ENCODE measurements at regions not wholly inside any gene's neighbourhood (a gene's known extent, or its start where the extent isn't known, plus 50 kb on each side); places are given as distances from the start of the nearest gene placed in this dataset.

DNA sequence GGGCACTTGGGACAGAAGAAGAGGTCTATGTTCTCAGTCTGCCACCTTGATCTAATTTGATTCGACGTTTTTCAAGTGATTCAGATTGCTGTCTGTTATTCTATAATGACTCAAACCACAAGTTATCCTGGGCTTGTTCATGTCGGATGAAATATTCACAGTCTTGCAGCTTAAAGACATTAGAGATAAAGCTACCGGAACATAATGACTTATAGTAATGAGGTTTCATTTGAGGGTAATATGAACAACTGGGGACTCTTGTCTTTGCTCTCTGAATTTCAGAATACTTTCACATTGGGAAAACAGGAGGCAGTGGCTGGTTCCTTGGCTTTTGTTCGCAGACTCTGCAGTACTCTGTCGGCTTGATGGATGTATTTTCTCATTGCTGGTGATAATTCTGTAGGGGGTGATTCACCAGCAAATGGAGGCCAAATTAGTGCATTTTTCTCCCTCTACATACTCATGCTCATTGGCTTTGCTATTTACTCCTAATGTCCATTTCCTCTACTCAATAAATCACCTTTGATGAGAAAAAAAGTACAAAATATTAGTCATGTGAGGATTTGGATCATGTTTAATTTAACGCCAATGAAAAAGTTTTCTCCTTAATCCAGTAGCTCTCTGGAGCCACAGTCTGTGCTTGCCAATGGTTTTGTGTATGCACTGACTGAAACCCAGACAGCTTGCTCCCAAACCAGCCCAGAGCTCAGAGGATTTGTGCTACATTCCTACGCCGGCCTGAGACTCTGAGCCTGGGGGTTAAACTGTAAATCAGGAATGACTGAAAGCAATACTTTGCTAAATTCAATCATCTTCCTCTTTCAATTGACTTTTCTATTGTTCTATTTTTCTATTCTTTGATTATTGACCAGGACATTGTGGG, 154.7 kb upstream of the ANKH start:
- intact Hi-C loops (cut with micrococcal nuclease): no loop called here

DNA sequence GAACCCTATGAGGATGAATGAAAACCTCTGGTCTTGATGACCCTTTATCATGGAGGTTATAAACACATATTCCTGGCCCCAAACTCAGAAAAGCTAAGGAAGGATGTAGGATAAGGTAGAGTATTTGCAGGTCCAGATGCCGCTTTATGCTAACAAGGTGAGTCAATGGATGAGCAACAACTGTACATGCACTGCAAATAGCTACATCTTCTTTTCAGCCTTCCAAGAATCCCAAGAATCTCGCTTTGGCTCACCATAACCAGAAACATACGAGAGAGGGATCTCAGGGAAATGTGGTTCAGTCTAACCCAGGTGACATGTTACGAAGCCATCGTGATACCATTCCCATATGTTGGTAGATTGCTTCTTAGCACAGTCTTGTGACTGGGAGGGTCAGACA, 152.3 kb upstream of the ANKH start:
- intact Hi-C loops (cut with micrococcal nuclease): no loop called here

DNA sequence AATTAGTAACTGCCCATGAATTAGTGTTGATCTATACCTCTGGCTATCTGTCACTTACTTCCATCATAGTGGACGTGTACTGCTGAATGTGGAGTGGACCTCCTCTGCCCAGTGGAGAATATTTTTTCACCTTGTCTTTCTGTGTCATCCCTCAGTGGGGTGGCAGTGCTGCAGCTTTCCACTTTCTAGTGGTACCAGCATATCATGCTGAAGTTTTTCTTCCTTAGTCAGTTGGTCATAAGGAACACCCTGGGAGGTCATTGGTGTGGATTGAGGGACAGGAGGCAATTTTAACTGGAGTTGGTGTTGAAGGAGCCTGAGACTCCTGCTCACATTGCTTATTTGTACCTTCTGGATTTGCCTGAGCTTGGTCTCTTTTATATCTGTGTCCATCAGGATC, 151.7 kb upstream of the ANKH start:
- intact Hi-C loops (cut with micrococcal nuclease): no loop called here

DNA sequence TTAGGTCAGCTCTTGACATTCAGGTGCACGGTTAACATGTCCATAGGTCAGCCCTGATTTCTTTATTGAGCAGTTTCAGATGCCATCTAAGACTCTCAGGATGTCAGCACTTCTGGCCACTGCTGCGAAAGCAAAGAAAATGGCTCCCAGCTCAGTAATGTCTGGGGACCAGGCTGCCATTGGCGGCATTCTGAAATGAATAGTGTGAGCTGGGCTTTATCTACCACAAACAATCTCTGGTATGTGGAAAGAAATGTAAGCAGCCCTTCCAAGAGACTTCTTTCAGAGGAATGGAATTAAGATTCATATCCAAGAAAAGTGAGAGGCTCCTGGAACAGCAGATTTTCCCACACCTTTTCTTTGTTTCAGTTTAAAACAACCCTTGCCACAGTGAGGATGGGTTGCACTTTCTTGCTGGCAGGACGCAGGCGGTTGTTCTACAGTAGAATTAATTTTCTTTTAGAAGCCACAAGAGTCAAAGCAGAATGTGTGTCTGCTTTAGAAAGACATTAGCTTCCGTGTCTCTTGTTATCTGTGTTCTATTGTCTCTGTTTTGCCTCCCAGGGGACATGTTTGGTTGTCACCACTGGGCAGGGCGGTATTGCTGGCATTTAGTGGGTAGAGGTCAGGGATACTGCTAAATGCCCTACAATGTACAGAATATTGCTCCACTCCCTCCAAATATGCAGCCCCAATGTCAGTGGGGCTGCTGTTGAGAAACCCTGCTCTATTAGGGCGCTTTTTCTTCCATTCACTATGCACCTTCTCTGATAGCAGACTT, 149.9 kb upstream of the ANKH start:
- intact Hi-C loops (cut with micrococcal nuclease): no loop called here

DNA sequence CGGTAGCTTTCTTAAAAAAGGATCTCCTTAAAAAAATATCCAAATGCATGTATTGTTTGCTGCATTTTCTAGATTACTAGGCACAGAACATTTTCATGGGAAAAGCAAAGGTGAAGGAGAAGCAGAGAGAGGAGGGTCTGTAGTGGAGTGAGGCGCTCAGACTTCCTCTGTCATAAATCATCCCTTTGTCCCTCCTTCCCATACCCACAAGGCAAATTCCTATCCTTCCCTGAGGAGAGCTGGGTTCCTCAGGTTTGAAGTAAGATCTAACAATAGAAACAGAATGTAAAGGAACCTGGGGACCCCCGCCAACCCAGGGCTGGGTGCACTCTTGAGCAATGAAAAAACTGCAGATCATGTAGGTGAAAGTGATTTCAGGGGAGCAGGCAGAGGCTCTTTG, 149.2 kb upstream of the ANKH start:
- intact Hi-C loops (cut with micrococcal nuclease): no loop called here

DNA sequence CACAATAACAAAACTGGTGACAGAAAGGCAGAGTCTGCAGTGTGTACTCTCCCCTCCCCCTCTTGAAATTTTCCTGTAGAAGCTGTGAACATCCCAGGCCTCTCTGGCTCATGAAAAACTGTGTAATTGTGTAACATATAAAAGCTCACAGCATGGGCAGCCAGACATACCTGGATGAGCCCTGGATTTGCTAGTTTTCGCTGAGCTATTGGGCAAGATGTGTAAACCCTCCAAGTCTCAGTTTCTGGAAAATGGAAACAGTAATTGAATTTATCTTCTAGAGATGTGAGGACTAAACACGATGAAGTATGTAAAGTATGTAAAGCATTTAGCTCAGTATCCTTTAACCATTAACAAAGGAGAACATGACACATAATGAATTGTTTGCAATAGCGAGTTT, 143.2 kb upstream of the ANKH start:
- intact Hi-C loops (cut with micrococcal nuclease): loop anchor here (5.0 kb wide), 1 partner anchor 653 kb away; no protein-coding TSS in a partner anchor

DNA sequence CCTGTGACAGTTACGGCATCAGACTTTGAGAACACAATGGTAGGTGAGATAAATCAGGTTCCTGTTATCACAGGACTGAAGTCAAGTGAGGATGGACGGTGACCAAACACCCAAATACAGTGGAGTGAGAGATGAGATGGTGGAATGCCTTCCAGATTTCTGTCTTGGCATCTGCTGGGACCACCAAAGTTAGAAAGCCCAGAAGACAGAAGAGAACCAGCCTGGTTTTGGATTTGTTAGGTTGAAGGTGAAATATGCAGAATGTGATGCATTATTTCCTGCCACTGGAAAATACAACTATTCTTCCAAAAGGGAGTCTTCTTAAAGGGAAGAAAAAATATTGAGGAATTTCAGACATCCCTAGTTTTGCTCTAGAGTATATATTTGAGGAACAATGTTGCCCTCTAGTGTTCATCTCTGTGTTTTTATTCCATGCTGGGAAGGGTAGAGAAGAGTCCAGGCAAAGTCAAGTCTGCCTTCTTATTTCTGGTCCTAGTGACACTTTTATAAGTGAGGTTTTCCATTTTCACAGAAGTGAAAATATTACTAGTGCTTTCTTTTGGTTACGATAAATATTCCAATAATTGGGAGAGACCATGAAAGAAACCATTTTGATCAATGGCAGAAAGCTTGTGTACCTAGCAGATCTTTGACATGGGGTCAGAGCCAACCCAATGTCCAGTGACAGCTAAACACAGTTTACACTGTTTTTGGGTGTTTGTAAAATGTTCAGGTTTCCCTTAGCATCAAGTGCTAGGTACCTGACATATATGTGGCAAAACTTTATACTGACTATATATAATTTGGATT, 142.3 kb upstream of the ANKH start:
- intact Hi-C loops (cut with micrococcal nuclease): loop anchor here (5.0 kb wide), 1 partner anchor 652 kb away; no protein-coding TSS in a partner anchor

DNA sequence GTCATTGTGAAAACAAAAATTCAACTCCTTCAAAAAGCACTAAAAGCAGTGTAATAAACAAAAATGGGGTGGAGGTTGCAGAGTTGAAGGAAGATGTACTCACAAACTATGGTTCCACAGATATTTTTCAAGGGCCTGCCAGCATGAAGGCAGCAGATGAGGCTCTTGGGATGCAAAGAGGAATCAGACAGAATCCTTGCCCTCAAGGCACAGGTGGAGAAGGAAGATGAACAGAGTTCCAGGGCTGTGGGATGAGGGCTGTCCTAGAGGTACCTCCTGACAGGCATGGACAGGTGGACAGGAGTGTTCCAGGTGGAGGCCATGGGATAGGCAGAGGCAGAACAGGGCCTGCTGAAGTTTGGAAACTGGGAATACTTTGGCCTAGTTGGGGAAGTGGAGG, 140.5 kb upstream of the ANKH start:
- intact Hi-C loops (cut with micrococcal nuclease): loop anchor here (5.0 kb wide), 1 partner anchor 650 kb away; no protein-coding TSS in a partner anchor

DNA sequence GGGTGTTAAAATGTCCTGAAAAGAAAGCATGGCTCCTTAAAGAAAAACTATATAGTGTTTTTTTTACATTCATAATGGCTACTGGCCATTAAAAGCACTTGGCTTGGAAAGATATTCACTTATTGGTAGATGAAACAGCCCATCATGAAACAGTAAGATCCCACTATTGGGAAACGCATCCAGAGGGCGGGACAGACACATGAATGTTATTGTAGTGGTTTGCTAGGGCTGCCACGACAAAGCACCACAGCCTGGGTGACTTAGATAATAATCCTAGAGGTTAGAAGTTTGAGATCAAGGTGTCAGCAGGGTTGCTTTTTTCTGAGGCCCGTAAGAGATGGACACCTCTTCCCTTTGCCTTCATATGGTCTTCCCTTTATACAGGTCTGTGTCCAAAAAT, 139.4 kb upstream of the ANKH start:
- intact Hi-C loops (cut with micrococcal nuclease): loop anchor here (5.0 kb wide), 1 partner anchor 649 kb away; no protein-coding TSS in a partner anchor

DNA sequence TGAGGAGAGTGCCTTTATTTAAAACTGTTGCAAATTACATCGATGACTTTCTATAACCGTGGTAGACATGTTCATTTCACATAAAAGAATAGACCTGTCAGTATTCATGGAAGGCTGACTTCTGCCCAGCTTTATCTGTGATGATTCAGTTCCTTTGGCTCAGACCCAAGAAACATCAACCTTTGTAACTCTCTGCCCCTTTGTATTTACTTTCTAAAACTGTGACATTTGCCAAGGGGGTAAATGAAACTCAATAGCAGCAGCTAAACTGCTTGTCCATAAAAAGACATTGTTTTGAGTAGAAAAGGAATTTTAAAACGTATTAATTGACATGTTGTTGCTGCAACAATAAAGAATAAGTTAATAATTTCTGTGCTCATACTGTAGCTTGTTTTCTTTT, 137.8 kb upstream of the ANKH start:
- intact Hi-C loops (cut with micrococcal nuclease): no loop called here

DNA sequence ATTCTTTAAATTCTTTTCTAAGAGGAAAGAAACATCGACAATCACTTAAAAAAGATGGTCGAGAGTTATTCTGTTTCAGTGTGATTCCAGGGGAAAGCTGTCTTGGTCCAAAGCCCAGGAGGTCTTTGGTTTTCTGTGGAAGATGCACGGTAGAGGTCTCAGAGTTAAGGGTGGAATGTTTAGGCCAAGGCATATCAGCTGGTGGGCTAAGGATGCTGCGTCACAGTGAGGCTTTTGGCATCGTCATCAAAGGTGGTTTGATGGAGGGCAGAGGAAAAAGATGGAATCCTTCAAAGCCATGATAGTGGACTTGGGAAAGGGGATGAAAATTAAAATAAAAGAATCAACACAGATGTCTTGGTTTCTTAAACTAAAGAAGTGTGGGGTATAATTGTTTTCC, 137.3 kb upstream of the ANKH start:
- intact Hi-C loops (cut with micrococcal nuclease): no loop called here

DNA sequence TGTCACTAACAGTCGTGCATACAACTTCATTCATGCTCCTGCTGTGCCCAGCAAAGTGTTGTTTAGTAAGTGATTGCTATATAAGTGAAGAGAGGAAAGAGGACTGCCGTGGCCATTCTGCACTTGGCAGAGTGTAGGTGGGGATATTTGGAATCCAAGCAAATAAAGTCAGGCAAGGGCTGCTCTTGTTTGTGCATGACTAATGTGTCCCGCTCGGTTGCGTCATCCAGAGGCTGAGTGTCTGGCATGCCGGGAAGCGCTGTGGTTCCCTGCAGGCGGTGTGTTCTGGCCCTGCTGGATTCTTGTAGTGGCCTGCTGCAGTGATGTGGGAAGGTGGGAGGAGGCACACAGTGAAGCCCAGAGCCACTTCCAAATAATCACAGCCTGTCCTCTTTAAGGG, 136.9 kb upstream of the ANKH start:
- intact Hi-C loops (cut with micrococcal nuclease): no loop called here

DNA sequence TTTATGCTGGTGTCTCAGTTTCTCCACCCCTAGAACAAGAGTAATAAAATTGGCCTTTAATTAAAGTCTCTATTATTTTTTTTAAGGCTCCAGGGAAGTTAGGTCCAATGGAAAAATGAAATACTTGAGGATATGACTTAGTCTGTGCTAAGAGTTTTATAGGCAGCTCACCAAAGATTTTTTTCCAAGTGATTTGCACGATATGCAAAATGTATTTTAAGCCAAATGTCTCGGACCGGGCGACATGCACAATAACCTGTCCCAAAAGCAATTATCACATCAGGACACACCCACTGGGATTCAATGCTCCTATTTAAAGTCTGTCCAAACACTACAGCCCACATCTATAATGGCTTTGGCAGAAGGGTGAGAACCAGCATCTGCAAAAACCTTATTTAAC, 136.1 kb upstream of the ANKH start:
- intact Hi-C loops (cut with micrococcal nuclease): no loop called here

DNA sequence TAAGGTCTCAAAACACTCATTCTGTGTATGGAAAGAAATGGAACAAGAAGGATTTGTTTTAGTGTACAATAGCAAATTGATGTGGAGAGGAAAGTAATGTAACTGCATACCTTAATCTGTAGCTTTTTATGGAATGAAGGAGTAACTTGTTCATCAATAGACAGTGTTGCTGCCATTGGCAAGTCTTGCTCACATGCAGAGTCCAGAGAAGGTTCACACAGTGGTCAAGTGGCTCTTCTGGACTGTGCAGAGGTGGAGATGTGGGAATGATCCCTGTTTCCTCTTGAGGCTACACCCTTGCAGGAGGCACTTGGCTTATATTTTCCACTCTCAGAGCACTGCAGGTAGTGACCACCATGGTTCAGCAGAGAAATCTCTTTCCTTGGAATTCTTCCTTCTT, 132.9 kb upstream of the ANKH start:
- intact Hi-C loops (cut with micrococcal nuclease): loop anchor here (5.0 kb wide), 2 partner anchors 337 to 652 kb away; no protein-coding TSS in a partner anchor

DNA sequence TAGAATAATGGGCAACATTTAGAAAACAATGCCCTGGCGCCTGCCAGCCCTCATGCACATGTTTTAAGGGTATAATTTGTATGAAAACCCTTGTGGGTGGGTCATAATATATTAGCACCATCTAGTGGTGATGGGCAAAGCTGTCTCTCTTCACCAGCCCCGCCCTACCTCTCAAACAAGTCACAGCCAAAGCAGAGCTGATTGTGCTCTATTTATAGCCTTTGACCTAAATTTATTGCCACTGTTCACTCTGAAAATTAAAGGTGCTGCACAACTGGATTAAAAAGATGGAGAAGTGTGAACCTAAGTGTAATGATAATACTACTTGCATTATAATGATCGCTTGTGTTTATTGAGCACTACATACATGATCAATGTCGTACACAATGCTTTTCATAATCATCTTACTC, 131.9 kb upstream of the ANKH start:
- intact Hi-C loops (cut with micrococcal nuclease): loop anchor here (1.0 to 5.0 kb wide), 7 partner anchors 46 to 651 kb away; no protein-coding TSS in a partner anchor

DNA sequence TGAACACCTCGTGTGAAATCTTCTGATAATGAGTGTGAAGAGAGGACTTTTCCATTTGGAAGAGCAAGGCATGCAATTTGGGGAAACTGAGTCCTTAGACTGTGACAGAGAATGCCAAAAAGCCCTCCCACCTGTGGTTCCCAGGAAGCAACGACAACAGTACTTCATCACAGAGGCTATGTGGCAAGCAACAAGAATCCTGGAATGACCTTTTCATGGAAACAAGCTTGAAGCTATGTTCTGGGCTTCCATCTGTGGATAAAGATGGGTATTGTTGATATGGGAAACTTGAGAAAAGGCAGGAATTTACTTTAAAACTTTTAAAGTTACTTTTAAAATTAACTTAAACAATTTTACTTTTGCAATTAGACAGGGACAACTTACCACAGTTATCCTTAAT, 131.2 kb upstream of the ANKH start:
- intact Hi-C loops (cut with micrococcal nuclease): loop anchor here (1.0 to 5.0 kb wide), 7 partner anchors 45 to 650 kb away; no protein-coding TSS in a partner anchor

DNA sequence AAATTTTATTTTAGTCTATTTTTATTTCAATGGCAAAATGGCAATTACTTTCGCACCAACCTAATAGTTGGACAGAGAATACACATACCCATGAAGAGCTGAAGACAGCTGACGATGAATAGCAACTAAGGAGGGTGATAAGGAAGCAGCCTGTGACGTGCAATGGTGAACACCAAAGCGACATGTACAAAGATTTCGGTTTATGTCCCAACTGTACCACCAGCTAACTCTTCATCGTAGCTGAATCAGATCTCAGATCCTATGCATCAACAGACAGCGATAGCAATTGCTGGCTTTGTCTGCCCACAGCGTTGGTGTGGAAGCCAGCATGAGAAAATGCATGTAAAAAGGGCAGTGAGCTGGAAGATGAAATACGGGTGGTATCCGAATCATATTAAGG, 130.6 kb upstream of the ANKH start:
- intact Hi-C loops (cut with micrococcal nuclease): loop anchor here (5.0 kb wide), 2 partner anchors 335 to 650 kb away; no protein-coding TSS in a partner anchor

DNA sequence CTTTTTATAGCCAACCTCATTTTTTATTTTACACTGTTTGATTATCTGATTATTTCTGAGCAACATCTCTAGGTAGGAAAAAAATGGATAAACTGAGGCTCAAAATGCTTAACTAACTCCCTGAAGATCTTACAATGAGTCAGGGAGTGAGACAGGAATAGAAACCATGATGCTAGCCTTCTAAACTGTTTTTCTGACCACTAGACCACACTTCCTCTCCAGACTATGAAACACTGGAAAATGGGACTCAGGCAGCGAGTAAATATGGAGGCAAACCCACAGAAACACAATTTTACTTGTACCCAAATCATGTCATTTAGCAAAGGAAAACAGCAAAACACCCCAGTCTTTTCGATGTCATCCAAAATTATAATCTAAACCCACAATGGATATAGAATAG, 129.9 kb upstream of the ANKH start:
- intact Hi-C loops (cut with micrococcal nuclease): loop anchor here (5.0 kb wide), 2 partner anchors 334 to 649 kb away; no protein-coding TSS in a partner anchor

DNA sequence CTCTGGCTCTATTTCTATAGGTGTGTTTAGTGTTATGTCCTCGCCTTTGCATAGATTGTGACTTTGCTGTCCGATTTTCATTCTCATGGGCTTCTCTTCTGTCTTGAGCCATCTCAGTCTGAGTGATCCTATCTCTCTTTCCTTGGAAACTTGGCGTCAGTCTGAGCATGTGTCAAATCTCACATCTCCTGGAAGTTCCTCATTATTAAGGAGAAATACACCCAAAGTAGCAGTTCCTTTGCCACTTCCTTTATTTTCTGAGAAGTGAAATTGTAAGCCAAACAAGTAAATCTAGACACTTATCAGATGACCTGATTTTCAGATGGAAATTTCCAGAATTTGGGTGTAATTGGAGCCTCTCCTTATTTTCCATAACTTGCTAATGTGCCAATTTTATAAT, 126.9 kb upstream of the ANKH start:
- intact Hi-C loops (cut with micrococcal nuclease): no loop called here

DNA sequence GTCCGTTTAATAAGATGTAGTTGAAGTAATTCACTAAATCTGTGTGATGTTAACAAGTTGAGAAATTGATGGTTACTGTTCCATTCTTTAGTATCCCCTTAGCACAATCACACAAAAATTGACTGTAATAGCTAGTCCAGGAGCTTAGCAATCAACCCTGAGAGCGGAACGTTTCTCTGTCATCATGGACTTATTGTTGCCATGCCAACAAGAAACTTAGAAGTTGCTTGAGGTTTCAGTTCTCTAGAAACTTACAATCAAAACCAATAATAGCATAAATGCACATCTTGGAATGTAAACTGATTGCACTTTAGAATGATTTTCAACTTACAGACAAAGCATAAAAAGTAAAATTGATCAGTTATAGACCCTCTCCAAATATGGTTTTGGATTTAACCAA, 125.4 kb upstream of the ANKH start:
- intact Hi-C loops (cut with micrococcal nuclease): no loop called here

DNA sequence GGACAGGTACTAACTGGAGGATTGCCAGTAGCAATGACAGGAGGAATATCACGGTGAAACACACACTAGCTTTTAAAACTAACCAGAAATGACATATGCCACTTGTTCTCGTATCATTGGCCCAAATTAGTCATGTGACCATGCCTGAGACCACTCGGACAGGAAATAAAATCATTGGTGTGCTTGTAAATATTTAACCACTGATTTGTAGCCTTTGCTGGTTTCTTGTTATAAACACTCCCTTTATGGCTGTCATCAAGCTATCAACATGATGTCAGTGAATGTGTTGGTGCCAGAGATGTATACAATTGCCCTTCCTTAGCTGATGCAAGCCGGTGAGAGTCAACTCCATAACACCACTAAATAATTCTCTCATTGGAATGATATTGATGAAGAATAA, 123.7 kb upstream of the ANKH start:
- intact Hi-C loops (cut with micrococcal nuclease): no loop called here

Data from T-helper 2 cell treated with Interferon-gamma antibody and Interleukin-4, amounts not matched to agents 100 ng/mL and 5 ng/mL, for 36 hours (primary cell).